Cardiac septum (tissue), 1 donor: ENCODE measurements at regions not wholly inside any gene's neighbourhood (a gene's known extent, or its start where the extent isn't known, plus 50 kb on each side); places are given as distances from the start of the nearest gene placed in this dataset.

Experiments
- DNase-seq: peaks from one replicate; pipeline ENCODE4 v3.0.0-alpha.2; 2020; ENCODE audit warnings: low spot score
- intact Hi-C: fragments of 100-400 bp; cut with DNase I; formaldehyde crosslinking; loops from one replicate; pipeline ENCODE4 v1.14.0; 2022
- donor health status: DM: no; HTN: no; CAD: no.

DNA sequence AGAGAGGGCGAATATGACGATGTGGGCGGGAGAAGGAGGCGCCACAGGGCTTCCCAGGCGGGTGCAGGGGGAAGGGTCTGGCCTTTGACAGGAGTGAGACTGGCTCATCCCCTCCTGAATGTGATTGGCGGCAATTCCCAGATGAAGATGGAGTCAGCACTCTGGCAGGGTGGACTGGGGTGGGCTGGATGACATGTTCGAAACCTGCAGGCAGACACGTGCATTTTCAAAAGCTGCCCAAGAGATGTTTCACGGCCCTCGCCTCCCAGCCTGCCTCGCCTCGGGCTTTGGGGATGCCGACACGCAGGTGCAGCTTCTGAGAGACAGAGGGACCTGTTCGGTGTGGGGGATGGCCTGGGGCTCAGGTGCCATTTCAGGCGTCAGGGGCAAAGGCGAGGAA, 66.8 kb upstream of the AFDN start:
- DNase-seq = peak; percentile 59
- intact Hi-C loops = no loop called here

DNA sequence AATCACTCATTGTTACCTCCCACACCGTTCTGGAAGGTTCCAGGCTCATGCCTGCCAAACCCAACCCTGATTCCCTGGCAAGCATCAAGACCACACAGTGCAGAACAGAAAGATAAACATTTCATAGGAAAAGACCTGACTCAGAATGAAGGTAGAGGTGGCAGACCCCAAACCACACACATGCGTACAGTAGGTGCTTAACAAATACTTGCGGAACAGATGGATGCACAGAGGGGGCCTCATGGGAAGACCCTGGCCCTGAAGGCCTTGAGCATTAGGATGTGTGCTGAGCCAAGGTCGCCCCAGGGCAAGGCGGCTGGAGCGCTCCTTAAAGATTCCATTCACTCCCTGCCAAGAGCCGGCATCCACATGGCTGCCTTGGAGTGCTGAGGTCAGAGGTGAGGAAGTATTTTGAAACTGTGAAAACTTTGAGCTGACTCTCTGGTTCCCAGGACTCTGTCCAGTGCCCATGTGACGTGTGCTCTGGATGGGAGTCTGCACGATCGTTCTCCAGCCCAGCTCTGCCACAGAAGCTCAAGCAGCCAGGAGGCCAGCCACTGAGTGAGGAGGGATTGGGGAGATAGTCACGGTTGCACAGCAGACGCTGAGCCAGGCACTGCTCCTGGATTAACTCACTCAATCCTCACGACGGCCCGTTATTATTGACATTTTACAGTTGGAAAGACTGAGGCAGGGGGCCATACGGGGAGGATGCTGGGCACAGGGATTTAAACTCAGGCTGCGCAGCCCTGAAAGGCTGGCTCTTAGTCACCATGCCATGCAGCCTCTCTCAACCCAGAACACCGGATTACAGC, 65.5 kb upstream of the AFDN start:
- no peak for DNase-seq
- intact Hi-C loops = no loop called here

DNA sequence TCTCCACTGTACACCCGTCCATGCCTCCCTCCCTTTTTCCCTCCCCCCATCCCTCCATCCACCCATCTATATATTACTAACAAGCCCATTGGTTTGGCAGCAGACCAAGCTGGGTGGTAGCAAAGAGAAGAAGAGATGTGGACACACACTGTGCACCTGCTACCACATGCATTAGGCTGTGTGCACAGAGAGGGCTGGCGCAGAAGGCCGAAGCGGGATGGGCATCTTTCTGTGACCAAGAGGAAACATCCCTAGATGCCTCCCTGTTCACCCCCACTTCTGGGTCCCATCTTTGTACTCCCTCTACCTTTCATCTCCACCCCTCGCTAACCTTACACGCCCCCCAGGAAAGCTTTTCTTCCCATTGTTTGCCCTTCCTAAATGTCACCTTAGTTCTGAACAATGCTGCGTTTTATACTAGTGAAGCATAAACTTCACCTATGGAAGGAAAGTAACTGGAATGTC, 64.9 kb upstream of the AFDN start:
- no peak for DNase-seq
- intact Hi-C loops = no loop called here

DNA sequence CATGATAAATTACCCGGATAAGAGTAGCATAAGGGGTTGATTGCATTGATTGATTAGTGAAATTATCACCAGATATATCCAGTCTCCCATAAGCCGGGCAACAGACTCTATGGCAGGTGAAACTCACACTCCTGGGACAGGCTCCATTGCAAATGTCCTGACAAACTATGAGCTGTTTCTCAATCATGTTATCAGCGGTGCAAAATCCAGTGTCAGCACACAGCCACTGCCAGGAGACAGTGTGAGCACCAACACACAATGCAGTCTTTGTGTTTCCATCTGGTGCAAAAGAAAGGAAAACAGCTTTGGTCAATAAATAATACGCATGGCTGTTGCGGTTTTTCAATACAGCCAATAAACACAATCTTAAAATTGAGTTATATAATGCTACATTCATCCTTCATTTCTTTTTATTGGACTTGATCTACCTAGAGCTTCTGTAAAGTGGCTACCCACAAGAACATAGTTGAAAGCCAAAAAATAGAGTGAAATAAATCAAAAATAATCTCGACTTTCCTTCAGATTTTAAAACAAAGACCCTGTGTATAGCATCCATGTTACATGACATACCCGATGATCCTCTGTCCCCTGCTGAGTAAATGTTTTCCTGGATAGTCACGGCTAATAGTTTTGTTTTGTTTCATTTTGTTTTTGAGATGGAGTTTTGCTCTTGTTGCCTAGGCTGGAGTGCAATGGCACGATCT, 64.3 kb upstream of the AFDN start:
- DNase-seq = no peak
- intact Hi-C loops = no loop called here

DNA sequence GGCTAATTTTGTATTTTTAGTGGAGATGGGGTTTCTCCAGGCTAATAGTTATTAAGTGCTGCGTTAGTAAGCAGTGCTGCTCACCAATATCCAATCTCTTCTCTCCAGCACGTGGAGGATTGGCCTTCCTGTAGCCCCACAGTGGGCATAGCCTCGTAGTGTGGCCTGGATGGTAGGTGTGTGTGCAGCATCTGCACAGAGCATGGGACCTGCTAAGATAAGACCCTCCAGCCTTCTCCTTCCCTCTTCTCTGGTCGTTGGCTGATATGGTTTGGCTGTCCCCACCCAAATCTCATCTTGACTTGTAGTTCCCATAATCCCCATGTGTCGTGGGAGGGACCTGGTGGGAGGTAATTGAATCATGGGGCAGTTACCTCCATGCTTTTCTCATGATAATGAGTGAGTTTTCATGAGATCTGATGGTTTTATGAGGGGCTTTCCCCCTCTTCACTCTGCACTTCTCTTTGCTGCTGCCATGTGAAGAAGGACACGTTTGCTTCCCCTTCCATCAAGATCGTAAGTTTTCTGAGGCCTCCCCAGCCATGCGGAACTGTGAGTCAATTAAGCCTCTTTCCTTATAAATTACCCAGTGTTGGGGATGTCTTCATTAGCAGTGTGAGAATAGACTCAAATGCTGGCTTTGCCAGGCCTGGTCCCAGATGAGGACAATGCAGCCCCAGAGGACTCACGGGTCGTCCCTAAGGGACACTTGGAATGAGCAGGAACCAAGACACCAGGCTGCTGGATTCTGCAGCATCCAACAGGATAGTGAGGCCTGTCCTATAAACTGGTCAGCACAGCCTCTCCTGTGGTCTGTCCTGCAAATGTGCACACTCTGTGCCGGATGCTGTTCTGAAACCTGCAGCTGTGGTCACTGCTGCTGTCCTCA, 63.4 kb upstream of the AFDN start:
- no peak for DNase-seq
- intact Hi-C loops = no loop called here

DNA sequence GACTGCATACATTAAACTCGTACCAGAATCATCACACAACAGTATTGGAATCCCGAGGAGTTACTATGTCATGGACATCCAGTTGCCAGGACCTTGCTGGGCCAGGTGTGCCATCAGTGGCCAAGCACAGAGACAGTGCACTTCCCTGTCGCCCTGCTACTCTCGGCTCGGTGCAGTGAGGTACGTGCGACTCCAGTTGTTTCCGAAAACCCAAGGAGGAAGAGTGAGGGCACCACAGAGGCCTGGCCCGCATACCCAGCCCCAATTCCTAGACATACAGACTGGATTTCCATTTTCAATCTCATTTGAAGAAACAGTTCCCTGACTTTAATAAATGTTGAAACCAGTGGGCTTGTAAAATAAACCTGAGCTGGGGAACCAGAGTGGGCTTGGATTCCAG, 62.5 kb upstream of the AFDN start:
- DNase-seq = peak; percentile 73
- intact Hi-C loops = no loop called here

DNA sequence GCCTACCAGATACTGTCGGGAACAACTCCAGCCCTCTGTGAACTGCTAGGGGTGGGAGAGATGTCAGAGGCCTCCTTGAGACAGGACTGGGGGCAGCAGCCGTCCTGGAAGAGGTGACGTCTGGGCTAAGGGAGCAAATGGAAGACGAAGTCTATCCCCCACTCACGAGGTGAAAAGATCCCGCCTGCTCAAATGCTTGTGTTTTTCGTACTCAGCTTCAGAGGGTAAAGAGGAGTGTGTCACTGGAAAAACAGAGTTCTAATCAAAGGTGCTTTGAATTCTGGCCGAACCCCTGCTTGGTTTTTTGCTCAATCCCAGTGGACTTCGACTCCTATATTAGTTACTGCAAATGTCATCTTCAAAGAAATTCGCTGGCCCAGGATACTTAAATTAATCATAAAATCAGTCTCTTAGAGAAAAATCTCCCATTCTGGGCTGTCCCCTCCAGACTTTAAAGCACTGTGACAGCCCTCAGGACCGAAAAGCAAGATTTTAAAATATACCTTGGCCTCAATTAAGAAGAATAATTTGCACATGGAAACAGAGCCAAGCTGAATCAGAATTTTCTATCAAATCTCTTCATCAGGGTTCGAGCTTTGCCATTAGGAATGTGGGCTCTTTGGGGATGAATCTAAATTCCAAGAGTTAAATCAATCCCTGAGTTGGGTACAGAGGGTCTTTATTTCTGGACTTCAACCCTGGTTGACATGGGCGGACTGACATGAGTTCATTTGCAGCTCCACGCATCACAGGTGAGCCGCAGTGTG, 61.8 kb upstream of the AFDN start:
- no peak for DNase-seq
- intact Hi-C loops = no loop called here

DNA sequence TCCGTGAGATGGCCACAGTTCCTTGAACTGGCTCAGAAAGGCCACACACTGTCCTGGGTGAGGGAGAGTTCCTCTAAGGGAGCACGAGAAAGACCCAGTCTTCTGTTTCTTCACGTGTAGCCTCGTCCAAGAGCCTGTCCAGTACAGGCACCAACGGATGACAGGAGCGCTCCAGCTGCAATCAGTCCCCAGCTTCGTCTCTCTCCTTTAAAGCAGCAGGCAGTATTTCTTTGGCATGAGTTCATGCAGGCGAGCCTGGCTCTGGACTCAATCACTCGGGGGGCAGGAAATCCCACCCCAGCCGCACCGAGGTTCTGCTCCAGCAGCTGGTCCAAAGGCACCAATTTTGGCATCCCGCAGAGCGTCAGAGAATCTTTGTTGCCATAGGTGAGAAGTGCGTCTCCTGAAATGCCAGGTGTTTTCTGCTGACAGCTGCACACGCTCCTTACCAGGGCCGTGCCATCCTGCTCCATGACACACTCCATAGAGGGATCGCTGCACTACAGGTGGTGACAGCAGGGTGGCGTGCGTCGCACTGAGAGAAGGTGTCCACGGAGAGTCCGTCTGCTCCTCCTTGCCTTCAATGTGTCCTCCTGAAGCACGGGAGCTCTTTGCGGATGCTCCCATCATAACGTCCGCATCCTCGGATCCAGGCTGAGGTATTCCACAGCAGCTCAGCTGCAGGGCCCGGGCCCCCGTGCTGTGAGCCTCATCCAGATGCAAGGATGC, 59.6 kb upstream of the AFDN start:
- peak; percentile 70 for DNase-seq
- intact Hi-C loops = no loop called here

DNA sequence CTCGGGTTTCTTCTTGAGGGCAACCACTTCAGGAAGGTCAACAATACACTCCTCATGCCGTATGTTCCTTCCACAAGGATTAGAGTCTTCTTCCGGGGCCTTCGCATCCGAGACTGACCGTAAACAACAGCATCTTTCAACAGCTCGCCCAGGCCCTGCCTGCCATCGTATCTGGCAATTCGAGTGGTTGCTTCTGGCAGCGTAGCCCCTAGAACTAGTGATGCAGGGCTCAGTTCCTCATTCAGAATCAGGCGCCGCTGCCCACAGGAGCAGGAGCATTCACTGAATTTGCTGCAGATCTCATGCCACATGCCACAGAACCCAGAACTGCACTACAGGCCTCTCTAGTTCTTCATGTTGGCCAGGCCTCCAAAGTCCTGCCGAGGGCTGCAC, 59.0 kb upstream of the AFDN start:
- intact Hi-C loops = no loop called here
- DNase-seq = no peak

DNA sequence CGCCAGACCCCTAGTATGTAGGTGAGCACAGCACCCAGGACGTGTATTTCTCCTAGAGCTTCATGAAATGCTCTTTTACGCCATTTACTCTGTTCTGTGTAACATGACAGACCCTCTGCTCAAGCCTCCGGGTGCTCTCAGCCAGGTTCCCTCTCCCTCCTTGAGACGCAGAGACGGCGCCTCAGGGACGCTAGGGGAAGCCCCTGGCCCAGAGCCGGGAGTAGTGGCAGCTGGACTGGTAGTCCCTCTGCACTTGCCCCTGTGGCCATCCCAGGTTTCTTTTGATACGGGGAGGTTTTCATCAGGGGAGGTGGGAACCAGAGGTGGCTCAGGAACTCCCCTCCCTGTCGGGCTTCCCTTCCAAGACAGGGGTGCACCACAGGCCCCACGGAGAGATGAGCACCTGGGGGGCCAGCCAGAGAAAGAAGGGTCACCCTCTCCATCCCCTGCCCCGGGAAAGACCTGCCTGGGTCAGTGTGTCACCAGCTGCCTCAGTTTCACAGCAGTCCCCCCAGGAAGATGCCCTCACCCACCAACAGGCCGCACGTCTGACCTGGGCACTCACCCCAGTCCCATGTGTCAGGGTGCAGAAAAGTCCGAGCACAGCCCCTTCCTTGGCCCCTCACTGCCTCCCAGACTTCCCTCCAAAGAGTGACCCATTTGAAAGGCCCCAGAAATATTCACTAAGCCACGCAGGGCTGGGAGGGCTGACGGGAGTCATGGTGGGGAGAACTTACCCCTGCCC, 58.1 kb upstream of the AFDN start:
- peak; percentile 66 for DNase-seq
- intact Hi-C loops = no loop called here

DNA sequence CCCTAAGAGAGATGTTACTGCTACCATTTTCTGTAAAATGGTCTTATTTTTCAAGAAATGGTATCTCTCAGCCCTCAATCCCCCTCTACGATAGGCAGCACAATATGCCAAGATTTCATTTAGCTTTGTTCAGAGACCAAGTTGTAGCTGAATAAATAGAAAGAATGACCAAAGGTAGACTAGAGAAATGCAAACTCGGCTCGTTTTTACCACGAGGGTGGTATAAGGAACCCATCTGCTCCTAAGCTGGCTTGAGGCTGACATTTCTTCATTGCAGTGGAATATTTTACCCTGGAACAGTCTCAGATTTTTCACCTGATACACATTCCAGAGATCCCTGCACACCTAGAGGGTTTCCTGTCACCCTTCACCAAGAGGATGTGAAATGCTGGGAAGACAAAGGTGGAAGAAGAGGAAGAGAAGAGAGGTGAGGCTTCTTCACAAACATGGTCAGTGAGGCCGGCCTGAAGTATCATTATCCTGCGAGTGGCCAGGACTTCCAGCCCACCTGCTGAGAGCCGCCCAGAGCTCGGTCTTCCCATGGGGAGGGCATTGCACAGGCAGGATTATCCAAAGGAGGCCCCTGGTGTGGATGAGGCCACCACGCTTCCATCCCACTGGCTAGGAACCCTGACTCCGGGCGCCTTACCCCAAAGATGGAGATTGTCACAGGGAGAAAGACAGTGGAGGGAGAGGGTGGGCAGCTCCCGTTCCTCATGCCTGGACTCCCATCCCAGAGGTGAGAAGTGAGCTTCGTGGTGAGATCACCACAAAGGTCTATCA, 57.1 kb upstream of the AFDN start:
- intact Hi-C loops = no loop called here
- no peak for DNase-seq

DNA sequence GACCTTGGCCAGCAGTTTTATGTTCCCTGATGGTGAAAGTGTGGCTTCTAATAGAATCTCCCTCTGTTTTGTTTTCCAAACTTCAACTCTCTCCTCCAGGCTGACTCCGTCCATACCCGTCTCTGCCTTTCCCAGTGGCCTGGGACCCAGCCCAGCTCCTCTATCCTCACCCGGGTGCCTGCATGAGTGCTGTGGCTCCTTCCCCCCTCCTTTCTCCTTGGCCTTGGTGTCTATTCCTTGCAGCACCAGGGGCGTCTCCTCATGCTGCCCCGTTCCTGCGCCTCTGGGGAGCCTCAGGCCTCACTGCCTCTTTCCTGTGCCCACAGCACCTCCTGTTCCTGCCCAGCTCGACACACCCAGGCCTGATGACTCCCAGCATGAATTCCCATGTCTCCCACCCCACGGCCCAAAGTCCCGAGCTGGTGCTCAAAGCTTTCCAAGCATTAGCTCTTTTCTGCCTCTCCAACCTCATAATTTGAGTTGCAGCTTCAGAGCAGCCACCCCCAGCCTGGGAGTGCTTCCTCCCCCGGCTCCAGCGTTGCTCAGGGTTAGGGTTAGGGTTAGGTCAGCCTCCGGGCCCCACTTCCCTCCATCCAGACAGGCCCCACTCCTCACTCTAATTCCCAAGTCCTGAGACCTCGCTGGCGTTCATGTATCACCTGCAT, 56.3 kb upstream of the AFDN start:
- intact Hi-C loops = no loop called here
- peak; percentile 72 for DNase-seq

DNA sequence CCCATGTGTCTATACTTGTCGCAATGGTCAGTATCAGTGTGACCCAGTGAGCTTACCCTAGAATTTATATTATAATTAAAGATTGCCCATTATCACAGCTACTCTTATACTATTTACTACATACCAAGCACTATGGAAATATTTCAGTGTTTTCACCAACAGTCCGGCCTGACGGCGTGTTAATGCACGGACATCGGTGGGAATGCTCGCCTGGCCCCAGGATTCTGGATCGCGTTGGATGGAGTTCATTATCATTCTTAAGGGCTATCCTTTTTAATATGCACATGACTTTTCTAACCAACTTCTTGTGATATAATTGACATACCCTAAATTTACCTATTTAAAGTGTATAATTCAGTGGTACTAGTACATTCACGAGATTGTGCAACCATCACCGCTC, 51.8 kb upstream of the AFDN start:
- no peak for DNase-seq
- intact Hi-C loops = no loop called here

DNA sequence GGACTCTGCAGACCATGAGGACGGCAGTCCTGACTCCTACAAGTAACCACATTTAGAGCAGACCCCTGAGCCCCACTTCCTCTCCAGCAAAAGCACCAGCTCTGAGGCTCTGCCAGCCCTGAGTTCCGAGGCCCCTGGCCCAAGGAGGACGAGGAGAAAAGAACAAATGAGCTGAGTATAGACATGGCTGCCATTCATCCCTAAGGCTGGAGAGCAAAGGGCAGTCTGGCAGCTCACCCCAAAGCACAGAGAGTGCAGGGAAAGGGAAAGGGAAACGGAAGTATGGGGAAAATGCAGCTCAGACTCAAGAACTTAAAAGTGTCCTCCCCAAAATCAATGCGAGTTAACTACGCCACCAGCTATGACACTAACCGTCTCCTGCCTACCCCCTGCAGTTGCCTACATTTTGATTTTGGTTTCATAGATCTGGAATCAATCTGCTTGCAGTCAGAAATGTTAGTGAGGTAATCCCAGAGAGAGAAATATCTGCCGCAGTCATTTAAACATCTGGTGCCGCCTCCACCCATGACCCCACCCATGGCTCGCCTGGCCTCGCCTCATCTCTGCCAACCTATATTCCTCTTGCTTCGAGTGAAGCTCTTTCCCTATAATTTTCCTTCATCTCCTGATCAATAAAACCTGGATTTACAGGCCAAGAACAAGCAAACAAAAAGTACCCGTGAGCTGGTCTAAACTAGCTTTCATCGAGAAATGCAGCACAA, 49.6 kb upstream of the AFDN start:
- intact Hi-C loops = no loop called here
- DNase-seq = no peak
